ENCODE measurements at regions not wholly inside any gene's neighbourhood (a gene's known extent, or its start where the extent isn't known, plus 50 kb on each side); places are given as distances from the start of the nearest gene placed in this dataset.

GRCh38 chr2:56613920-56614319 lies 430.1 kb downstream of the CCDC85A start:
- DNase-seq (ENCODE audit: low read depth) = no peak

- no peak for DNase-seq (ENCODE audit: low read depth)
These were observed 432.0 kb downstream of the CCDC85A start for GRCh38 chr2:56615760-56616159.

GRCh38 chr2:56624181-56624580 lies 440.4 kb downstream of the CCDC85A start:
- DNase-seq (ENCODE audit: low read depth) = no peak

GRCh38 chr2:56626927-56627326 lies 443.1 kb downstream of the CCDC85A start:
- no peak for DNase-seq (ENCODE audit: low read depth)

- DNase-seq (ENCODE audit: low read depth) = no peak
These were observed 446.5 kb downstream of the CCDC85A start for GRCh38 chr2:56630286-56630685.

- DNase-seq (ENCODE audit: low read depth) = no peak
These were observed 464.2 kb downstream of the CCDC85A start for GRCh38 chr2:56647997-56648396.

GRCh38 chr2:56648802-56649201 lies 465.0 kb downstream of the CCDC85A start:
- no peak for DNase-seq (ENCODE audit: low read depth)

GRCh38 chr2:56654936-56655335 lies 471.1 kb downstream of the CCDC85A start:
- DNase-seq (ENCODE audit: low read depth) = no peak

GRCh38 chr2:56656826-56657225 lies 473.0 kb downstream of the CCDC85A start:
- no peak for DNase-seq (ENCODE audit: low read depth)

GRCh38 chr2:56666777-56667176 lies 483.0 kb downstream of the CCDC85A start:
- DNase-seq (ENCODE audit: low read depth) = no peak

- DNase-seq (ENCODE audit: low read depth) = no peak
These were observed 488.3 kb downstream of the CCDC85A start for GRCh38 chr2:56671973-56672569.

- no peak for DNase-seq (ENCODE audit: low read depth)
These were observed 490.3 kb downstream of the CCDC85A start for GRCh38 chr2:56674084-56674483.

- no peak for DNase-seq (ENCODE audit: low read depth)
These were observed 493.2 kb downstream of the CCDC85A start for GRCh38 chr2:56676966-56677365.

- no peak for DNase-seq (ENCODE audit: low read depth)
These were observed 497.3 kb downstream of the CCDC85A start for GRCh38 chr2:56680971-56681631.

GRCh38 chr2:56681659-56682396 lies 498.0 kb downstream of the CCDC85A start:
- DNase-seq (ENCODE audit: low read depth) = no peak

GRCh38 chr2:56682397-56682760 lies 498.6 kb downstream of the CCDC85A start:
- DNase-seq (ENCODE audit: low read depth) = no peak

- DNase-seq (ENCODE audit: low read depth) = no peak
These were observed 500.5 kb downstream of the CCDC85A start for GRCh38 chr2:56684327-56684726.

GRCh38 chr2:56685205-56685604 lies 501.4 kb downstream of the CCDC85A start:
- DNase-seq (ENCODE audit: low read depth) = no peak

GRCh38 chr2:56687169-56687568 lies 503.4 kb downstream of the CCDC85A start:
- DNase-seq (ENCODE audit: low read depth) = no peak

- no peak for DNase-seq (ENCODE audit: low read depth)
These were observed 504.9 kb downstream of the CCDC85A start for GRCh38 chr2:56688661-56689060.

- DNase-seq (ENCODE audit: low read depth) = no peak
These were observed 509.7 kb downstream of the CCDC85A start for GRCh38 chr2:56693501-56693900.

GRCh38 chr2:56703001-56703400 lies 519.2 kb downstream of the CCDC85A start:
- no peak for DNase-seq (ENCODE audit: low read depth)

- DNase-seq (ENCODE audit: low read depth) = no peak
These were observed 521.9 kb downstream of the CCDC85A start for GRCh38 chr2:56705713-56706112.
